ENCODE measurements at regions not wholly inside any gene's neighbourhood (a gene's known extent, or its start where the extent isn't known, plus 50 kb on each side); places are given as distances from the start of the nearest gene placed in this dataset.
"Not testable (repeated sequence)": the region's sequence is repeated elsewhere in the genome, so short reads cannot be mapped to it uniquely, and the experiment has no call there.

GRCh38 chrX:13449441-13449840 lies 120.0 kb upstream of the EGFL6 start:
- H3K9me3 ChIP-seq: no peaks in the 10 kb centered on the region
- DNase-seq: no peak
- H3K27me3 ChIP-seq: no peaks in the 10 kb centered on the region
- H3K4me3 ChIP-seq: no peak overlapping the region
- no peaks in the 10 kb centered on the region for H3K36me3 ChIP-seq

- no peak overlapping the region for H3K4me3 ChIP-seq
- DNase-seq: no peak
- H3K36me3 ChIP-seq: no peaks in the 10 kb centered on the region
- H3K9me3 ChIP-seq: no peaks in the 10 kb centered on the region
- H3K27me3 ChIP-seq: no peaks in the 10 kb centered on the region
Observed at GRCh38 chrX:13448941-13449340, 120.5 kb upstream of the EGFL6 start.

- not testable (repeated sequence) for H3K27me3 ChIP-seq, H3K4me3 ChIP-seq, DNase-seq, H3K9me3 ChIP-seq, H3K36me3 ChIP-seq
Observed at GRCh38 chrX:13441608-13442007, 121.8 kb upstream of the ATXN3L start.

GRCh38 chrX:13440176-13440575 lies 120.3 kb upstream of the ATXN3L start:
- Histone ChIP-seq H3K4me3 (no peak overlapping the region), H3K36me3 (no peaks in the 10 kb centered on the region), H3K9me3 (no peaks in the 10 kb centered on the region; the same call in 1 of the 2 replicates), H3K27me3 (no peaks in the 10 kb centered on the region)
- no peak for DNase-seq

- no peaks in the 10 kb centered on the region for H3K27me3 ChIP-seq
- H3K36me3 ChIP-seq: no peaks in the 10 kb centered on the region
- peaks cover 2% of the 10 kb centered on the region for H3K9me3 ChIP-seq
- no peak overlapping the region for H3K4me3 ChIP-seq
- peak; percentile 84 for DNase-seq
Observed at GRCh38 chrX:13433298-13433605, 113.4 kb upstream of the ATXN3L start.

- Histone ChIP-seq H3K4me3 (no peak overlapping the region), H3K9me3 (peaks cover 2% of the 10 kb centered on the region)
- peak; percentile 77 for DNase-seq
Observed at GRCh38 chrX:13432414-13433297, 112.8 kb upstream of the ATXN3L start.

GRCh38 chrX:13430136-13430827 lies 110.4 kb upstream of the ATXN3L start:
- Histone ChIP-seq H3K4me3 (no peak overlapping the region), H3K27me3 (no peaks in the 10 kb centered on the region), H3K9me3 (peaks cover 4% of the 10 kb centered on the region), H3K36me3 (no peaks in the 10 kb centered on the region)
- DNase-seq: peak; percentile 63

More at GRCh38 chrX:13432414-13433297, 112.8 kb upstream of the ATXN3L start:
- Histone ChIP-seq H3K36me3 (no peaks in the 10 kb centered on the region), H3K27me3 (no peaks in the 10 kb centered on the region)

GRCh38 chrX:13428053-13428786 lies 108.4 kb upstream of the ATXN3L start:
- H3K4me3 ChIP-seq: no peak overlapping the region
- DNase-seq: peak; percentile 86
- no peaks in the 10 kb centered on the region for H3K27me3 ChIP-seq
- 0 out of 2 replicates have a peak, but pooled peaks cover 3% of the 10 kb centered on the region for H3K9me3 ChIP-seq
- no peaks in the 10 kb centered on the region for H3K36me3 ChIP-seq

- peak; percentile 11 for DNase-seq
- no peaks in the 10 kb centered on the region for H3K36me3 ChIP-seq
- H3K27me3 ChIP-seq: no peaks in the 10 kb centered on the region
- no peak overlapping the region for H3K4me3 ChIP-seq
- 0 out of 2 replicates have a peak, but pooled peaks cover 3% of the 10 kb centered on the region for H3K9me3 ChIP-seq
Observed at GRCh38 chrX:13427441-13428052, 107.7 kb upstream of the ATXN3L start.

- DNase-seq: no peak
- H3K4me3 ChIP-seq: no peak overlapping the region
- H3K9me3 ChIP-seq: 0 out of 2 replicates have a peak, but pooled peaks cover 3% of the 10 kb centered on the region
- H3K36me3 ChIP-seq: no peaks in the 10 kb centered on the region
- no peaks in the 10 kb centered on the region for H3K27me3 ChIP-seq
Observed at GRCh38 chrX:13420545-13421183, 100.8 kb upstream of the ATXN3L start.

- no peaks in the 10 kb centered on the region for H3K9me3 ChIP-seq
- H3K4me3 ChIP-seq: no peak overlapping the region
- DNase-seq: no peak
- no peaks in the 10 kb centered on the region for H3K27me3 ChIP-seq
- no peaks in the 10 kb centered on the region for H3K36me3 ChIP-seq
Observed at GRCh38 chrX:13419918-13420317, 100.1 kb upstream of the ATXN3L start.

GRCh38 chrX:13419276-13419675 lies 99.4 kb upstream of the ATXN3L start:
- Histone ChIP-seq H3K27me3 (no peaks in the 10 kb centered on the region), H3K9me3 (no peaks in the 10 kb centered on the region), H3K4me3 (no peak overlapping the region), H3K36me3 (no peaks in the 10 kb centered on the region)
- DNase-seq: peak; percentile 4

- no peaks in the 10 kb centered on the region for H3K36me3 ChIP-seq
- H3K4me3 ChIP-seq: no peak overlapping the region
- no peaks in the 10 kb centered on the region for H3K27me3 ChIP-seq
- no peak for DNase-seq
- no peaks in the 10 kb centered on the region for H3K9me3 ChIP-seq
Observed at GRCh38 chrX:13418126-13419097, 98.6 kb upstream of the ATXN3L start.

GRCh38 chrX:13415509-13415908 lies 95.7 kb upstream of the ATXN3L start:
- no peak overlapping the region for H3K4me3 ChIP-seq
- no peak for DNase-seq
- H3K27me3 ChIP-seq: no peaks in the 10 kb centered on the region

GRCh38 chrX:13414006-13414647 lies 94.3 kb upstream of the ATXN3L start:
- H3K9me3 ChIP-seq: no peaks in the 10 kb centered on the region
- H3K36me3 ChIP-seq: no peaks in the 10 kb centered on the region
- H3K27me3 ChIP-seq: no peaks in the 10 kb centered on the region
- no peak for DNase-seq
- no peak overlapping the region for H3K4me3 ChIP-seq

More at GRCh38 chrX:13415509-13415908, 95.7 kb upstream of the ATXN3L start:
- no peaks in the 10 kb centered on the region for H3K9me3 ChIP-seq
- H3K36me3 ChIP-seq: no peaks in the 10 kb centered on the region

Measured in MG63 (cell line).